AG09319 (cell line): ENCODE measurements at regions not wholly inside any gene's neighbourhood (a gene's known extent, or its start where the extent isn't known, plus 50 kb on each side); places are given as distances from the start of the nearest gene placed in this dataset.

Experiments used
- DNase-seq: peaks from one replicate; pipeline ENCODE4 v3.0.0-alpha.2; 2010; ENCODE audit warnings: low read depth; ENCODE audit errors: extremely low read depth
- TF ChIP-seq, protein P1 (sequence below): IDR thresholded peaks from 2 replicates; pipeline ENCODE4 v1.5.1; 2011; ENCODE audit warnings: low read depth, mild to moderate bottlenecking, inconsistent platforms, low read length, moderate library complexity

DNA sequence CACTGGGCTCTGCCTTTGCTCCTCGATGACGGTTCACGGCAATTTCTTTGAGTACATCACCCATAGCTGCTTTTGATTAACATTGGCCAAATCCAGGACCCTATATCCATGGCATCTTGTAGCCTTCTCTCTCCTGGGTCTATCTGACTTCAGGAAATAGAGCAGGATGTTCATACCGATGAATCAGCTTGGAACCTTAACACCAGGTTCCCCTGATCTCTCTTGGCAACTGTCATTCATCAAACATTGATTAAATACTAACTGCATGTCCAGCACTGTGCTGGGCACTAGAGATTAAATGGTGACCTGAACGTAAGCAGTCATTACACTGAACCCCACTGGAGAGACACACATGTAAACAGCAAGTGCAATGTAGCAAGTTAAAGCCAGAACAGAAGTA, 77.0 kb upstream of the MED13L start:
- TF ChIP-seq, protein P1, sequence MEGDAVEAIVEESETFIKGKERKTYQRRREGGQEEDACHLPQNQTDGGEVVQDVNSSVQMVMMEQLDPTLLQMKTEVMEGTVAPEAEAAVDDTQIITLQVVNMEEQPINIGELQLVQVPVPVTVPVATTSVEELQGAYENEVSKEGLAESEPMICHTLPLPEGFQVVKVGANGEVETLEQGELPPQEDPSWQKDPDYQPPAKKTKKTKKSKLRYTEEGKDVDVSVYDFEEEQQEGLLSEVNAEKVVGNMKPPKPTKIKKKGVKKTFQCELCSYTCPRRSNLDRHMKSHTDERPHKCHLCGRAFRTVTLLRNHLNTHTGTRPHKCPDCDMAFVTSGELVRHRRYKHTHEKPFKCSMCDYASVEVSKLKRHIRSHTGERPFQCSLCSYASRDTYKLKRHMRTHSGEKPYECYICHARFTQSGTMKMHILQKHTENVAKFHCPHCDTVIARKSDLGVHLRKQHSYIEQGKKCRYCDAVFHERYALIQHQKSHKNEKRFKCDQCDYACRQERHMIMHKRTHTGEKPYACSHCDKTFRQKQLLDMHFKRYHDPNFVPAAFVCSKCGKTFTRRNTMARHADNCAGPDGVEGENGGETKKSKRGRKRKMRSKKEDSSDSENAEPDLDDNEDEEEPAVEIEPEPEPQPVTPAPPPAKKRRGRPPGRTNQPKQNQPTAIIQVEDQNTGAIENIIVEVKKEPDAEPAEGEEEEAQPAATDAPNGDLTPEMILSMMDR, result no peak
- DNase-seq, result no peak

GRCh38 chr12:116354950-116355783, 77.7 kb upstream of the MED13L start:
- no peak for DNase-seq
- TF ChIP-seq, protein P1, result no peak

- TF ChIP-seq, protein P1, result no peak
- no peak for DNase-seq
Measured at GRCh38 chr12:116358536-116358892, 81.0 kb upstream of the MED13L start.

DNA sequence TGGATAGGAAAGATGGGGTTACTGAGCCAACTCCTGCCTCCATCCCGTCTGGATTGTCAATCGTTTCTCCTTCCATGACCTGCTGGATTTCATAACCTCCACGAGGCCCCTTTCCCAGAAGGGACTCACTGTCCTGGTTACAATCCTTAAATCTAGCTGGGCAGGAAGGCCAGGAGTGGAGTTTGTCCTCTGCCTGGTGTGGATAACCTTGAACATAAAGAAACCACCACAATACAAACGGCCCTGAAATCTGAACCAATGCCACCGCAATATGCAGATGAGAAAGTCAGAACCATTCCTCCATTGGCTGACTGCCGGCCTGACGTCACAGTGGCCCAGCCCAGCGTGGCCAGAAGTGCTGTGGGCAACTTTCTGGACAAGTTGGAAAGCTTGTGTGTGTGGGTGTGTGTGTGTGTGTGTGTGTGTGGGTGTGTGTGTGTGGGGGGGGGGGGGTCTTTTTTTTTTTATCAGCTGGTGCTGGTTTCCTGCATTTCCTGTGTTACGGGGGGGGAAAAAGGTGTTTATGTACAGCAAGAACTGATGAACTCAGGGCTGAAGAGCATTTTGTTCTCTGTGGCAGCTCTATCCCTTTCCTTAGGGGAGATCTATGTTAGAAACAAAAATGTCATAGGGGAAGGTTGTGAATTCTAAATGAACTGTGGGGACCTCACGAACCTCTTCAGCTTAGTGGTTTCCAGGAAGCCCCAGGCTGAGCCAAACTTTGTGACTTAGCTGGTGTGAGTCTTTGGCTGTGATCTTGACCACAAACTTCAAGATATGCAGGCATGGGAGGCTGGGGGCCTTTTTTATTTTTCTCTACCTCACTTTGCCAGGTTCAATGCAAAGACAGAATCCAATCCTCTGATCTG, 81.6 kb upstream of the MED13L start:
- DNase-seq, result peak; percentile 91
- TF ChIP-seq, protein P1, result no peak

- TF ChIP-seq, protein P1, result no peak
- no peak for DNase-seq
Measured at GRCh38 chr12:116360579-116361413, 83.3 kb upstream of the MED13L start.

GRCh38 chr12:116361414-116362223, 84.1 kb upstream of the MED13L start:
- TF ChIP-seq, protein P1, result no peak
- DNase-seq, result no peak
